Colonic mucosa (tissue), 4 donors: ENCODE measurements at regions not wholly inside any gene's neighbourhood (a gene's known extent, or its start where the extent isn't known, plus 50 kb on each side); places are given as distances from the start of the nearest gene placed in this dataset.

ENCODE experiments used
- DNase-seq: peaks from one replicate; pipeline ENCODE4 v3.0.0-alpha.2; 2020
- H3K27ac ChIP-seq: fragments of 200-600 bp; one replicate; pipeline ENCODE4 v1.8.0; 2021
- H3K27me3 ChIP-seq: fragments of 200-600 bp; one replicate; pipeline ENCODE4 v1.8.0; 2021
- H3K36me3 ChIP-seq: fragments of 200-600 bp; one replicate; pipeline ENCODE4 v1.8.0; 2021
- H3K4me1 ChIP-seq: fragments of 200-600 bp; one replicate; pipeline ENCODE4 v1.8.0; 2021; ENCODE audit warnings: mild to moderate bottlenecking
- H3K4me3 ChIP-seq: fragments of 200-600 bp; one replicate; pipeline ENCODE4 v1.8.0; 2021
- H3K9ac ChIP-seq, 2 donors: one replicate each; pipeline ENCODE4 v1.7.0; 2013; ENCODE audit warnings: control low read depth in 2 of 2, low read depth in 2 of 2, low read length in 2 of 2
- H3K9me3 ChIP-seq: fragments of 200-600 bp; one replicate; pipeline ENCODE4 v1.8.0; 2021
- intact Hi-C: fragments of 100-400 bp; cut with DNase I; formaldehyde crosslinking; loops from one replicate; pipeline ENCODE4 v1.14.1; 2022
- TF ChIP-seq, protein P1 (sequence below): fragments of 200-600 bp; IDR thresholded peaks from one replicate; pipeline ENCODE4 v1.8.0; 2022; ENCODE audit warnings: antibody characterized with exemption, mild to moderate bottlenecking
- donor health status: healthy.
- donor health status: DM: no; HTN: no; CAD: no.
- donor health status: DM: no; HTN: no; CAD: no.

DNA sequence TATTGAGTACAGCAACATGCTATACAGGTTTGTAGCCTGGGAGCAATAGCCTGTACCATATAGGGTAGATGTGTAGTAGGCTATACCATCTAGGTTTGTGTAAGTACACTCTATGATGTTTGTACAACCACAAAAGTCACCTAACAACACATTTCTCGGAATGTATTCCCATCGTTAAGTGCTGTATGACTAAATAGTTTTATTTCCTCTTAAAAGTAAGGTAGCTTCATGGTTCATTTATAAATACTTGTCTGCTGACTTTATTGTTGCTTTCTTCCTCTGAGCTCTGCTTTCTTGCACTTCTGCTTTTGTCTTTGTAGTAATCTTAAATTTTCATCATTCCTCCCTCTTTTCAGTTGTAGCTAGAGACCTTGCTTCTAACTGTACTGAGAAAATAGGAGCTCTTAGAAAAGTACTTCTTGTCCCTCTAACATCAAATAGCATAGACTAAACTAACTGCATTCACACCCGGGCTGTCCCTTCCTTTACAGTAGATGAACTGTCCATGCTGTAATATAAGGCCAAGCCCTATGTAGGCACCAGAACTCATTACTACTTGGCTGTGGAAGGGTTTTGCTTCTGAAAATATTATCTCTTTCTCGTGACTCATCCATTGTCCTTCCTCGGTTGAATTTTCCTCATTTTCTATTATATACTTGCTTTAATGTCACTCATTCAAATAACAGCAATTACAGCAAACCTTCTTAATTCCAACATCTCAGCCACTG, 55.4 kb upstream of the FAM3C start:
- Histone ChIP-seq H3K4me1 (no peaks in the 10 kb centered on the region), H3K9me3 (no peaks in the 10 kb centered on the region), H3K4me3 (no peak overlapping the region), H3K27ac (no peak overlapping the region), H3K36me3 (no peaks in the 10 kb centered on the region), H3K9ac (no peak overlapping the region), H3K27me3 (no peaks in the 10 kb centered on the region)
- no peak for DNase-seq
- intact Hi-C loops, result no loop called here
- TF ChIP-seq, protein P1, sequence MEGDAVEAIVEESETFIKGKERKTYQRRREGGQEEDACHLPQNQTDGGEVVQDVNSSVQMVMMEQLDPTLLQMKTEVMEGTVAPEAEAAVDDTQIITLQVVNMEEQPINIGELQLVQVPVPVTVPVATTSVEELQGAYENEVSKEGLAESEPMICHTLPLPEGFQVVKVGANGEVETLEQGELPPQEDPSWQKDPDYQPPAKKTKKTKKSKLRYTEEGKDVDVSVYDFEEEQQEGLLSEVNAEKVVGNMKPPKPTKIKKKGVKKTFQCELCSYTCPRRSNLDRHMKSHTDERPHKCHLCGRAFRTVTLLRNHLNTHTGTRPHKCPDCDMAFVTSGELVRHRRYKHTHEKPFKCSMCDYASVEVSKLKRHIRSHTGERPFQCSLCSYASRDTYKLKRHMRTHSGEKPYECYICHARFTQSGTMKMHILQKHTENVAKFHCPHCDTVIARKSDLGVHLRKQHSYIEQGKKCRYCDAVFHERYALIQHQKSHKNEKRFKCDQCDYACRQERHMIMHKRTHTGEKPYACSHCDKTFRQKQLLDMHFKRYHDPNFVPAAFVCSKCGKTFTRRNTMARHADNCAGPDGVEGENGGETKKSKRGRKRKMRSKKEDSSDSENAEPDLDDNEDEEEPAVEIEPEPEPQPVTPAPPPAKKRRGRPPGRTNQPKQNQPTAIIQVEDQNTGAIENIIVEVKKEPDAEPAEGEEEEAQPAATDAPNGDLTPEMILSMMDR, result no peak

DNA sequence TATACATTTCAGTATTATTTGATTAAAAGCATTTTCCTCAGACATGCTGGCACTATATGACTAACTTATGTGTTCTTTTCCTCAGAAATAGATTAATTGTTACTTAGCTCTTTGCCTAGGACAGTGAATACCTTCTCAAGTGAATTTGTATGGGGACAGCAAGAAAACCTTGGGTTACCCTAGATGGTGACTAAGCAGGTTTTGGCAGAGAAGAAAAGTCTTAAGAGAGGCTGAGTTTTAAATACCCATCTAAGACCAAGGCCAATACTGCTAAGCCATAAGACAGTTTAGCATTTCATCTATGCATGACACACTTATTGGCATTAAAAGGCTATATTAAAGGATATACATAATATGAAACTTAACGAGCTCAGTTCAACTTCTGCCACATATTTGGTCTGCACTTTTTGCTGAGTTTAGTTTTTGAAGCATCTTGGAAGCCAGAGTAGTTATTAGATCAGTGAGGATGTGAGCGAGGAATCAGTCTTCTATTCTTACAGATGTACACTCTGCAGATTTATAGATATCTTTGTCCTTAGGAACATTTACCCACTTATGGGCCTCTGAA, 54.6 kb upstream of the FAM3C start:
- H3K4me3 ChIP-seq, result no peak overlapping the region
- intact Hi-C loops, result no loop called here
- H3K27me3 ChIP-seq, result no peaks in the 10 kb centered on the region
- no peaks in the 10 kb centered on the region for H3K9me3 ChIP-seq
- H3K36me3 ChIP-seq, result no peaks in the 10 kb centered on the region
- no peak for DNase-seq
- TF ChIP-seq, protein P1, result no peak
- no peak overlapping the region for H3K9ac ChIP-seq
- H3K4me1 ChIP-seq, result no peaks in the 10 kb centered on the region
- no peak overlapping the region for H3K27ac ChIP-seq

DNA sequence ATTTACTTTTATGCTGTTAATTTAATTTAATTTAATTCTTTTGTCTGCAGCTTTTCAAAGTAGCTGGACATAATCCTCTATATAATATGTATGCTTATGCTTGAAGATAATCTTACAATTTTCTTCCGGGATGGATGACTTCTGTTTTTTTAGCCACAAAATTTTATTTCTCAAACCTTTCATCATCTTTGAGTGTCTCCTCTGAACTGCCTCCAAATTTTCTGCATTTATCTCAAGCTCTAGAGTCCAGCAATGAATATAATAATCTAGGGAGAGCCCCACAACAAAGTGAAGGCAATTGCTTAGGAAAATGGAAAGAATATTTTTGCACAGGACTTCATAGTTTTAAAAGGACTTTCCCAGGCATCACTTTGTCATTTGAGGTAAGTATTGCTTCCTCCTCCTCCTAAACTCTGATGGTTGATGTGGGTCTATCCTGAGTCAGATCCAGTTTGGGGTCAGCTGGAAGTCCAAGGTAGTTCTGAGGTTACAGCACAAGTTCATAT, 53.7 kb upstream of the FAM3C start:
- no peak for DNase-seq
- Histone ChIP-seq H3K4me3 (no peak overlapping the region), H3K27ac (no peak overlapping the region), H3K27me3 (no peaks in the 10 kb centered on the region), H3K9ac (no peak overlapping the region), H3K9me3 (no peaks in the 10 kb centered on the region), H3K4me1 (no peaks in the 10 kb centered on the region), H3K36me3 (no peaks in the 10 kb centered on the region)
- intact Hi-C loops, result no loop called here
- TF ChIP-seq, protein P1, result no peak

DNA sequence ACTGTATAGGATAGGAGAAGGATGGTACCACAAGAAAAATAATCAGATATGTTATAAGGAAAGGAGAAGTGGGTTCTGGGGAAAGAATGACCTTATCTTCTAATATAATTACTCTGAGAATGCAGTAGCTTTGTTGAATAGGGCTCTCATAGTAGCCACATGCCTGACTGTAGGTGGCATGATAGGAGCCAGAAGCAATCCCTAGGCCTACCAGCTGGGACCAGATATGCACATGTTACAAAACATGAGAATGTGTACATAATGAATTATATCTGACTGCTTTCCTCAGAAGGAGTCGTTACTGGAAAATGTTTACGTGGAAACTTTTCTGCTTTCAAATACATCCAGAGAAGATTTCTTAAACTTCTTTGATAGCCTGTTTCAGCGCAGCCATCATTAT, 53.2 kb upstream of the FAM3C start:
- H3K4me1 ChIP-seq, result no peaks in the 10 kb centered on the region
- H3K27ac ChIP-seq, result no peak overlapping the region
- TF ChIP-seq, protein P1, result no peak
- H3K27me3 ChIP-seq, result no peaks in the 10 kb centered on the region
- no peak overlapping the region for H3K9ac ChIP-seq
- H3K4me3 ChIP-seq, result no peak overlapping the region
- intact Hi-C loops, result no loop called here
- no peaks in the 10 kb centered on the region for H3K36me3 ChIP-seq
- no peak for DNase-seq
- H3K9me3 ChIP-seq, result no peaks in the 10 kb centered on the region

DNA sequence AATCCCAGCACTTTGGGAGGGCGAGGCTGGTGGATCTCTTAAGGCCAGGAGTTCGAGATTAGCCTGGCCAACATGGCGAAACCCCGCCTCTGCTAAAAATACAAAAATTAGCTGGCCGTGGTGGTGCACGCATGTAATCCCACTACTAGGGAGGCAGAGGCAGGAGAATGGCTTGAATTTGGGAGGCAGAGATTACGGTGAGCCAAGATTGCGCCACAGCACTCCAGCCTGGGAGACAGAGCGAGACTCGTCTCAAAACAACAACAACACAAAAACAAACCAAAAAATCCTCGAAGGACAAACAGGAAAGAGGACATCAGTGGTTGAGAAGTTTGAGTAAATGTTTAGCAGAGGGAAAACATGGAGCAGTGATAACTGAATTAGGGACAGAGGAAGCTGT, 52.3 kb upstream of the FAM3C start:
- intact Hi-C loops, result no loop called here
- Histone ChIP-seq H3K4me3 (no peak overlapping the region), H3K9ac (no peak overlapping the region), H3K4me1 (no peaks in the 10 kb centered on the region), H3K36me3 (no peaks in the 10 kb centered on the region), H3K9me3 (no peaks in the 10 kb centered on the region), H3K27me3 (no peaks in the 10 kb centered on the region), H3K27ac (no peak overlapping the region)
- TF ChIP-seq, protein P1, result no peak
- DNase-seq, result no peak
